IPS-18a (cell line): ENCODE measurements at regions not wholly inside any gene's neighbourhood (a gene's known extent, or its start where the extent isn't known, plus 50 kb on each side); places are given as distances from the start of the nearest gene placed in this dataset.

ENCODE experiments used
- H3K27ac ChIP-seq: one replicate; pipeline ENCODE4 v1.5.1; 2013; ENCODE audit warnings: low read length
- H3K27me3 ChIP-seq: one replicate; pipeline ENCODE4 v1.6.1; 2013; ENCODE audit warnings: mild to moderate bottlenecking, low read length; ENCODE audit not compliant: control insufficient read depth, insufficient read depth
- H3K36me3 ChIP-seq: one replicate; pipeline ENCODE4 v1.6.1; 2013; ENCODE audit warnings: low read depth, low read length; ENCODE audit not compliant: control insufficient read depth
- H3K4me1 ChIP-seq: one replicate; pipeline ENCODE4 v1.6.1; 2013; ENCODE audit warnings: low read depth, low read length; ENCODE audit not compliant: control insufficient read depth
- H3K4me3 ChIP-seq: one replicate; pipeline ENCODE4 v1.5.1; 2013; ENCODE audit warnings: low read length
- H3K9ac ChIP-seq: one replicate; pipeline ENCODE4 v1.6.1; 2013; ENCODE audit warnings: mild to moderate bottlenecking, low read length, moderate library complexity
- H3K9me3 ChIP-seq: one replicate; pipeline ENCODE4 v1.6.1; 2013; ENCODE audit warnings: low read depth, low read length; ENCODE audit not compliant: control insufficient read depth

GRCh38 chr7:42315103-42315502 is 78.1 kb upstream of the GLI3 start:
- H3K4me1 ChIP-seq, result peaks cover 7% of the 10 kb centered on the region
- no peak overlapping the region for H3K9ac ChIP-seq
- H3K9me3 ChIP-seq, result no peaks in the 10 kb centered on the region
- H3K27me3 ChIP-seq, result no peaks in the 10 kb centered on the region
- H3K27ac ChIP-seq, result no peak overlapping the region
- H3K36me3 ChIP-seq, result no peaks in the 10 kb centered on the region
- no peak overlapping the region for H3K4me3 ChIP-seq

- H3K36me3 ChIP-seq, result no peaks in the 10 kb centered on the region
- no peak overlapping the region for H3K27ac ChIP-seq
- H3K9ac ChIP-seq, result no peak overlapping the region
- no peaks in the 10 kb centered on the region for H3K9me3 ChIP-seq
- peaks cover 7% of the 10 kb centered on the region for H3K4me1 ChIP-seq
- H3K27me3 ChIP-seq, result no peaks in the 10 kb centered on the region
- H3K4me3 ChIP-seq, result no peak overlapping the region
These were observed 77.7 kb upstream of the GLI3 start for GRCh38 chr7:42314696-42315095.

- H3K4me3 ChIP-seq, result no peak overlapping the region
- H3K9me3 ChIP-seq, result no peaks in the 10 kb centered on the region
- peaks cover 7% of the 10 kb centered on the region for H3K4me1 ChIP-seq
- no peak overlapping the region for H3K9ac ChIP-seq
- H3K36me3 ChIP-seq, result no peaks in the 10 kb centered on the region
- no peaks in the 10 kb centered on the region for H3K27me3 ChIP-seq
- H3K27ac ChIP-seq, result no peak overlapping the region
These were observed 74.2 kb upstream of the GLI3 start for GRCh38 chr7:42311195-42311594.

- Histone ChIP-seq H3K27ac (no peak overlapping the region), H3K4me1 (no peaks in the 10 kb centered on the region), H3K36me3 (no peaks in the 10 kb centered on the region), H3K4me3 (no peak overlapping the region), H3K9me3 (no peaks in the 10 kb centered on the region), H3K9ac (no peak overlapping the region), H3K27me3 (no peaks in the 10 kb centered on the region)
These were observed 56.0 kb upstream of the GLI3 start for GRCh38 chr7:42292991-42293521.

GRCh38 chr7:42289473-42289872 is 52.5 kb upstream of the GLI3 start:
- no peak overlapping the region for H3K4me3 ChIP-seq
- no peak overlapping the region for H3K9ac ChIP-seq
- no peak overlapping the region for H3K27ac ChIP-seq
- no peaks in the 10 kb centered on the region for H3K9me3 ChIP-seq
- no peaks in the 10 kb centered on the region for H3K27me3 ChIP-seq
- H3K36me3 ChIP-seq, result no peaks in the 10 kb centered on the region
- H3K4me1 ChIP-seq, result no peaks in the 10 kb centered on the region
